DMS79 (cell line): ENCODE measurements at regions not wholly inside any gene's neighbourhood (a gene's known extent, or its start where the extent isn't known, plus 50 kb on each side); places are given as distances from the start of the nearest gene placed in this dataset.

Experiments
- DNase-seq: peaks from one replicate; lab custom pipeline; 2025; lab: John Stamatoyannopoulos, UW

- DNase-seq, result no peak
Measured at GRCh38 chr18:51399491-51400122, 202.1 kb upstream of the MEX3C start.

DNA sequence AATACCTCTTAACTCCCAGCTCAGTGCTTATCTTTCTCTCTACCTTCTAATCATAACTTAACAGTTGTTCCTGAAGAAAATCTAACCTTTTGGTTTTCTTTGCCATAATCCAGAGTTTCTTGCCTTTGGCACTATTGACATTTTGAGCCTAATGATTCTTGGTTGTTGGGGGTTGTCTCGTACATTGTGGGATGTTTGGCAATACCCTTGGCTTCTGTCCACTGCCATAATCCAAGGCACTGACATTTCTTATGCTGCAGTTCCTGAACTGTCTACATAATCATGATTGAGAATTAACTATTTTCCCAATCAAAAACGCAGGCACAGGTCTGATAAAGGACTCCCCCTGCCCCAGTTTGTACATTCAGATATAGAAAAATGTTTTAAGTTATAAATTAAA is 203.2 kb upstream of the MEX3C start:
- no peak for DNase-seq

- DNase-seq, result no peak
Measured at GRCh38 chr18:51401912-51402311, 204.4 kb upstream of the MEX3C start.

DNA sequence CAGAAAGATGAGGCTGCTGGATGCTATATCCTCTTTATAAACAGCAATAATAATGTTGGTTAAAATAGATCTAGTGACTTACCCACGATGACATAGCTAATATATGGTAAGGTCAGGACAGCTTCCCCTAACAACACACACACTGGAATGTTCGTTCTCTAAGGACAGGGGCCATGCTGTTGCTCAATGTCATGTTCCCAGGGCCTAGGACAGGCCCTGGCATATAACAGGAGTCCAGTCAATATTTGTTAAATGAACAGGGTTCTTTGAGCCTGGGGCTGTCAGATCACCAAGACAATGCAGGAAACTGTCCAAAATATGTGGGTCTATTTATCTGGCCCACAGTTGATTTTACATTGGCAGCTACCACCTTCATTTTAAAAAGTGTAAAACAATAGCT is 207.1 kb upstream of the MEX3C start:
- no peak for DNase-seq

GRCh38 chr18:51405683-51406477 is 208.4 kb upstream of the MEX3C start:
- DNase-seq, result no peak

GRCh38 chr18:51417643-51418483 is 220.4 kb upstream of the MEX3C start:
- DNase-seq, result no peak

DNA sequence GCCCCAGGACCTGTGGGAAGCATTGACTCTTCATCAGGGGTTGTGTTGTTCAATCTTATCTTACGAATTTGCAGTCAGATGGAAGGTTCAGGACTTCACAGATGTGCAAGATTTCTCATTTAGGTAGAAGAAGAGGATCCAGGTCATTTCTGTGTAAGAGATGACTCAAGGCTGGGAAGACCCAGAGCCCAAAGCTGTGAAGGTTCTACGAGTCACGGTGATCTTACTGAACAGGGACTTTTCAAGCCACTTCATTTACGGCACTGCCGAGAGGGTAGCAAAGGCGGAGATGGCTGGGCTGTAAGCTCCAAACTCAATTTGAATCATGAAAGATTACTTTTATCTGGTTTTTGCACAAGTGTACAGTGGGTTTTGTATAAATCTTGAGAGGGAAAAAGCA is 228.0 kb upstream of the MEX3C start:
- no peak for DNase-seq

DNA sequence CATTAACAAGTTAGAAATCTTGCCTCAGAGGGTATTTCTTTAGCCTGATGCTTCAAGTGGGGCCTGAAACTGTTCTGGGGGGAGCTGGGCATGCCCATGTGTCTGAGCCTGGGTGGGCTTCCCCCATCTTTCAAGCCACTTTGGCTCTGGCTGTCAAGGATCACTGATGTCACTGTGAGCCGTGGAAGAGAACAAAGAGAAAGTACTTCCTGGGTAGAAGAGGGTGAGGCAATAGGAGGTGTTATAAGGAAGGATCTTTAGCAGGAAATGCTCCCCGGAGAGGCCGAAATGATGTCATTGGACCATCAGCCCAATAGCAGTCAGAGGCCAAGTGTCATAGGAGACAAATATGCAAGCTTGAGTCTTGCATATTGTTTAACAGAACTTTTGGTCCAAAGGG is 228.4 kb upstream of the MEX3C start:
- DNase-seq, result no peak

- no peak for DNase-seq
Measured at GRCh38 chr18:51426996-51427395, 229.5 kb upstream of the MEX3C start.

DNA sequence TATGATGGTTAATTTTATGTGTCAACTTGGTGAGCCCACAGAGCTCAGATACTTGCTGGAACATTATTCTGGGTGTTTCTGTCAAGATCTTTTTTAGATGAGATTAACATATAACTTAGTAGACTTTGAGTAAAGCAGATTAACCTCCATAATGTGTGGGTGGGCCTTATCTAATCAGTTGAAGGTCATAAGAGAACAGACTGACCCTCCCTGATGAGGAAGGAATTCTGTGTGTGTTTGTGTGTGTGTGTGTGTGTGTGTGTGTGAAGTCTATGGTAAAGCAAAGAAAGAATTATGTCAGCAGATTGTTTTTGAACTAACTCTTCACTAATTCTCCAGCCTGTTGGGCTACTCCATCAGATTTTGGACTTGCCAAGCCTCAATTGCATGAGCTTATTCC is 232.2 kb upstream of the MEX3C start:
- no peak for DNase-seq

DNA sequence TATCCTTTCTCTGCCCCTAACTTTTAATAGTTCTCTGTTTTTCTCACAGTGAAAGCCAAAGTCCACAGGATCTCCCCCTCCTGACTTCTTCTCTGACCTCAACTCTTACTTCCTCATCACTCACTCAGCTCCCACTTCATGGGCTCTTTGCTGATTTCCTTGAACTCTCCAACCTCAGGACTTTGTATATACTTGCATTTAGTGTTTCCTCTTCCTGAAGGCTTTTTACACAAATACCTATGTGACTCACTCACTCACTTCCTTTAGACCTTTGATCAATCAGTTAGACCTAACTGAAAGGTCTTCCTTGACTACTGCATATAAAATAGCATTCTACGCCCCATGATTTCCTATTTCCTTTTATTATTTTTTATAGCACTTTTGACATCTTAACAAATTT is 233.1 kb upstream of the MEX3C start:
- no peak for DNase-seq

DNA sequence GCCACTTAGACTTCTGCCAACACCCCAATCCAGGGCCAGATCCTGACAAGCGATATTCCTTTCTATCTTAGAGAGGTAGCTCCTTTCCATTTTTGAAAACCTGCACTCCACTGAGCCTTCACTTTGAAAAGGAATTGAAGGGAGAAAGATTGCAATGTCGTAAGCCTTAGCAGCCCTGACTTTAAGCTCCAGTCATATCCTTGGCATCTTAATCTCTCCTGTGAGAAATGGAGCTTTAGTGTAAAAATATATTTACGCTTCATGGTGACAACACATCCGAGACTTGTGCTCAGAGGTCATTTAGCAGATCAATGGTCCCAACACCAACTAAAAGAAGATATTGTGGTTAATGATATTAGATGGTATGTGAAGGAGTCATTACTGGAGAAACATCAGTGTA is 235.8 kb upstream of the MEX3C start:
- no peak for DNase-seq

GRCh38 chr18:51433881-51434280 is 236.4 kb upstream of the MEX3C start:
- DNase-seq, result no peak

- DNase-seq, result no peak
Measured at GRCh38 chr18:51437280-51438271, 240.1 kb upstream of the MEX3C start.

DNA sequence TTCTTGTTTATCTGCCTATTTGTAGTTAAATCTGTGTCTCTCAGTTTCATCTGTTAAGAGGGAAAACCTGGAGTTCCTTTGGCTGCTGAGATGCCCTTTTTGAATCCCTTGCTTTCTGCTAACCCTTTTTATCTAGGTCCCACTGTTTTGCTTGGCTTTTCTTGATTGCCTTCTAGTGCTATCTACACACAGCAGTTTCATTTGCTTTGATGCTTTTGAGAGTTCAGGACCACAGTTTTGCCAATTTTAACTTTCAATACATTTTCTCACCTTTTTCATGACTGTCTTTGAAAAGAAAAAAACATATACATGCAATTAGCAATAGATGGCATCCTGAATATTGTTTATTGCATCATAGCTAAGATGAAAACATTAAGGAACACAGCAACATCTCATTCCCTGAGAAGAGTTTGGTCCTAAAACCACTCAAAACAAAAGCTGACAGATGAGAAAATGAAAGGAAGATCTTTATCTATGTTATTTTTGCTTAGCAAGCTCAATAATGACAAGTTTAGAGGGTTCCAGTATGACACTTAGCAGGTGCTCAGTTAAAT is 241.4 kb upstream of the MEX3C start:
- DNase-seq, result no peak

- DNase-seq, result no peak
Measured at GRCh38 chr18:51442012-51442411, 244.5 kb upstream of the MEX3C start.

DNA sequence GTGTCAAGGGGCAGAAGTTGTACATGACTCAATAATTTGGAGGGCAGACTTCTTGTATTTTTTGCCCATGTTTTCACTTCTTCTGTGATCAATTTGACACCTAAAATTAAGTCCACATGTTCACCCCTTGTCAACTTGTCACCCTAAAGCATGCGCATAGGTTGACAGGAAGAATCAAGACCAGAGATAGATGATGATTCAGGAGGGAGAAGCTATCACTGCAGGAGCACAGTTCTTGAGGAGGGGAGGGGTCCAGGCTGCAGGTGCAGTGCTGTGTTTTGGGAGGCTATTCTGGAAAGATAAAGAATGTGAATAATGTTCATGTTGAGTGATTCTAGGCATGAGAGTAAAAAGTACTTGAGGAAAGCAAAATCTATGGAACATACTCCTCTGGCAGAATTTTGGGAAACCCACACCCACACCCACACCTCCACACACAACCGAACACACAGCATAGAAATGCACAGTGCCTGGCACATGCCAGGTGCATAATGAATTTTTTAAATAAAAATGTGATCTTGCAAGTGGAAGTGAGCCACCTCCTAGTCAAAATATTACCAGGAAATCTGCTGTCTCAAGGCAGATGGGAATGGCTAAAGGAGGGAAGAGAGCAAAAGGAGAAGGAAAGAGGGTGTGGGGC is 249.2 kb upstream of the MEX3C start:
- no peak for DNase-seq

GRCh38 chr18:51447351-51448342 is 250.2 kb upstream of the MEX3C start:
- no peak for DNase-seq

DNA sequence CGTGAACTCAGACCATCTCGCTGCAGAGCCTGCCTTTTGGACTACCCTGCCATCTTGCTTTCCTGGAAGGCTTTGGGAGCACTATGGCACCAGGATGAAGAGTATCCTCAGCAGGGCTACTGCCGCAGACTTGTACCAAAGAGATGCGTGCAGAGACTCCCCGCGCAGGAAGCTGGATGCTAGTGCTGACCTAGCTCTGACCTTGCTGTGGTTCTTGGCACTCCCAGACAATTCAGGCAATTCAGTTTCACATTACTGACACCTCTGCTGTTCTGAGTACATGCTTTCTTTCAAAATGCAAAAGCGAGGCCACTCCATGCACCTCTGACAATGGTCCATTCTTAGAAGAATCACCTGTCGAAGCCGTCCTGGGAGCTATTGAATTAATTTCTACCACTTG is 251.5 kb upstream of the MEX3C start:
- no peak for DNase-seq

- DNase-seq, result no peak
Measured at GRCh38 chr18:51453594-51453993, 256.1 kb upstream of the MEX3C start.
